Ishikawa (cell line): ENCODE measurements at regions not wholly inside any gene's neighbourhood (a gene's known extent, or its start where the extent isn't known, plus 50 kb on each side); places are given as distances from the start of the nearest gene placed in this dataset.

Experiments used
- CEBPB ChIP-seq: IDR thresholded peaks from 2 replicates; pipeline ENCODE4 v1.6.1; 2012
- CREB1 ChIP-seq: IDR thresholded peaks from 2 replicates; pipeline ENCODE4 v1.6.1; 2012; ENCODE audit warnings: low read depth
- EGR1 ChIP-seq: IDR thresholded peaks from 2 replicates; pipeline ENCODE4 v1.6.1; 2012
- EP300 ChIP-seq: IDR thresholded peaks from 2 replicates; pipeline ENCODE4 v1.6.1; 2012; ENCODE audit warnings: borderline replicate concordance
- FOXM1 ChIP-seq: IDR thresholded peaks from 2 replicates; pipeline ENCODE4 v1.6.1; 2012; ENCODE audit warnings: low read depth, borderline replicate concordance
- NFIC ChIP-seq: IDR thresholded peaks from 2 replicates; pipeline ENCODE4 v1.6.1; 2012
- RAD21 ChIP-seq: IDR thresholded peaks from 2 replicates; pipeline ENCODE4 v1.6.1; 2012; ENCODE audit warnings: low read depth
- TAF1 ChIP-seq: IDR thresholded peaks from 2 replicates; pipeline ENCODE4 v1.6.1; 2012; ENCODE audit warnings: low read depth, mild to moderate bottlenecking
- TCF12 ChIP-seq: IDR thresholded peaks from 2 replicates; pipeline ENCODE4 v1.6.1; 2012; ENCODE audit warnings: low read depth
- TEAD4 ChIP-seq: IDR thresholded peaks from 2 replicates; pipeline ENCODE4 v1.6.1; 2012
- YY1 ChIP-seq: IDR thresholded peaks from 2 replicates; pipeline ENCODE4 v1.6.1; 2012; ENCODE audit warnings: low read depth
- ZBTB7A ChIP-seq: IDR thresholded peaks from 2 replicates; pipeline ENCODE4 v1.6.1; 2012; ENCODE audit warnings: low read depth
- TF ChIP-seq, protein P1 (sequence below): IDR thresholded peaks from 2 replicates; pipeline ENCODE4 v1.6.1; 2012; ENCODE audit warnings: low read depth, mild to moderate bottlenecking
- TF ChIP-seq, protein P2 (sequence below): IDR thresholded peaks from 2 replicates; pipeline ENCODE4 v1.6.1; 2012
- TF ChIP-seq, protein P3 (sequence below): IDR thresholded peaks from 2 replicates; pipeline ENCODE4 v1.6.1; 2012

DNA sequence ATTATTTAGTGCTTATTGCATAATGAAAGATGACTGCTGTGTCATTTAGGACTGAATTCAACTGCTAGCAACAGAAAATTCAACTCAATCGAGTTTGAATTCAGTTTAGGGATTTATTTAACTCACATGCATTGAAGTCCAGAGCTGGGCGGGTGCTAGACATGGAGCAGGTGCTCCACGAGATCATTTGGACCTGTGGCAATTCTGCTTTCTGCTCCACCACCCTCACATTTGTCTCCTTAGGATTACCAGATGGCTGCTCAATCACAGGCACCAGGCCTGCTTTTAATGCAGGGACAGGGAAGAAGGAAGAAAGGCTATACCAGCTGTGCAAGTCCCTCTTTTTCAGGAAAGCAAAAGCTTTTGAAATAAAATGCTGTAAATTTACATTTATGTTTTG is 572.9 kb upstream of the SLC8A1 start:
- TF ChIP-seq RAD21 (no peak), EGR1 (no peak), YY1 (no peak), ZBTB7A (no peak), EP300 (no peak), CREB1 (no peak), NFIC (no peak), TCF12 (no peak), TAF1 (no peak), CEBPB (no peak), TEAD4 (no peak)
- TF ChIP-seq, protein P1, sequence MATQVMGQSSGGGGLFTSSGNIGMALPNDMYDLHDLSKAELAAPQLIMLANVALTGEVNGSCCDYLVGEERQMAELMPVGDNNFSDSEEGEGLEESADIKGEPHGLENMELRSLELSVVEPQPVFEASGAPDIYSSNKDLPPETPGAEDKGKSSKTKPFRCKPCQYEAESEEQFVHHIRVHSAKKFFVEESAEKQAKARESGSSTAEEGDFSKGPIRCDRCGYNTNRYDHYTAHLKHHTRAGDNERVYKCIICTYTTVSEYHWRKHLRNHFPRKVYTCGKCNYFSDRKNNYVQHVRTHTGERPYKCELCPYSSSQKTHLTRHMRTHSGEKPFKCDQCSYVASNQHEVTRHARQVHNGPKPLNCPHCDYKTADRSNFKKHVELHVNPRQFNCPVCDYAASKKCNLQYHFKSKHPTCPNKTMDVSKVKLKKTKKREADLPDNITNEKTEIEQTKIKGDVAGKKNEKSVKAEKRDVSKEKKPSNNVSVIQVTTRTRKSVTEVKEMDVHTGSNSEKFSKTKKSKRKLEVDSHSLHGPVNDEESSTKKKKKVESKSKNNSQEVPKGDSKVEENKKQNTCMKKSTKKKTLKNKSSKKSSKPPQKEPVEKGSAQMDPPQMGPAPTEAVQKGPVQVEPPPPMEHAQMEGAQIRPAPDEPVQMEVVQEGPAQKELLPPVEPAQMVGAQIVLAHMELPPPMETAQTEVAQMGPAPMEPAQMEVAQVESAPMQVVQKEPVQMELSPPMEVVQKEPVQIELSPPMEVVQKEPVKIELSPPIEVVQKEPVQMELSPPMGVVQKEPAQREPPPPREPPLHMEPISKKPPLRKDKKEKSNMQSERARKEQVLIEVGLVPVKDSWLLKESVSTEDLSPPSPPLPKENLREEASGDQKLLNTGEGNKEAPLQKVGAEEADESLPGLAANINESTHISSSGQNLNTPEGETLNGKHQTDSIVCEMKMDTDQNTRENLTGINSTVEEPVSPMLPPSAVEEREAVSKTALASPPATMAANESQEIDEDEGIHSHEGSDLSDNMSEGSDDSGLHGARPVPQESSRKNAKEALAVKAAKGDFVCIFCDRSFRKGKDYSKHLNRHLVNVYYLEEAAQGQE, result no peak
- TF ChIP-seq, protein P2, sequence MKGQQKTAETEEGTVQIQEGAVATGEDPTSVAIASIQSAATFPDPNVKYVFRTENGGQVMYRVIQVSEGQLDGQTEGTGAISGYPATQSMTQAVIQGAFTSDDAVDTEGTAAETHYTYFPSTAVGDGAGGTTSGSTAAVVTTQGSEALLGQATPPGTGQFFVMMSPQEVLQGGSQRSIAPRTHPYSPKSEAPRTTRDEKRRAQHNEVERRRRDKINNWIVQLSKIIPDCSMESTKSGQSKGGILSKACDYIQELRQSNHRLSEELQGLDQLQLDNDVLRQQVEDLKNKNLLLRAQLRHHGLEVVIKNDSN, result no peak
- TF ChIP-seq, protein P3, sequence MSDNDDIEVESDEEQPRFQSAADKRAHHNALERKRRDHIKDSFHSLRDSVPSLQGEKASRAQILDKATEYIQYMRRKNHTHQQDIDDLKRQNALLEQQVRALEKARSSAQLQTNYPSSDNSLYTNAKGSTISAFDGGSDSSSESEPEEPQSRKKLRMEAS, result no peak

DNA sequence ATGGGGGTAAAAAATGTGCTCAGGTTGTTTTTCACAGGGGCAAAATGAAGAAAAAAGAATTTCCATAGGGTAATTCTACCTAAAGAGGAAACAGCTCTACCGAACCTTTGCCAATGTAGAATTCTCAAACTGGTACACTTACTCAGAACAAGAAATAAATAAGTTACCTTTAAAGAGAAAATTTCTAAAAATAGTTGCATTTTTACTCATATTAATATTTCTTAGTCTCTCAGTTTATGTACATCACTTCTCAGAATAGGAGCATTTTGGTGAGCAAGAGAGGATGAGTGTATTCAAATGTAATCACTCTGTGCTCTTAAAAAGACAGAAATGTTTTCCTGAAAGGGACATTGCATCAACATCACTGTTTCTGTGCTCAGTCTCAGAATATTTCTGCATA is 574.7 kb upstream of the SLC8A1 start:
- TF ChIP-seq FOXM1 (no peak), RAD21 (no peak), NFIC (no peak), TCF12 (no peak), EGR1 (no peak), CREB1 (no peak), ZBTB7A (no peak), YY1 (no peak), TAF1 (no peak), TEAD4 (no peak), EP300 (no peak)
- TF ChIP-seq, protein P1, result no peak
- TF ChIP-seq, protein P2, result no peak
- TF ChIP-seq, protein P3, result no peak

DNA sequence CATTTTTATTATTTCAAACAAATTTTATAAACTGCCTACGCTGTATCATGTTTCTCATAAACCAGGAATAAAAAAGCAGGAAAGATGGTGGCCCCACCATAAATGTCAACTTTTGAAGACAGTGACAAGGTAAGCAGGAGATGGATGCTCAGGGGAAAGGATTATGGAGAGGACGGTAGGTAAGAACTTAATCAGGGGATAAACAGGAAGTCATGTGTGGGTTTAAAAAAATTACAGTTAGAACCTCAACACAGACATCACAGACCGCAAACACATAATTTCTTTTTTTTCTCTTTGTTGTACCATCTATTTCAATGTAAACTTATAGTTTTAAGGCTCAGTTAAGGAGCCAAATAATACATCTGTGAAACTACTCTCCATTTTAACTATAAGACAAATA is 575.2 kb upstream of the SLC8A1 start:
- TF ChIP-seq, protein P2, result no peak
- no peak for TF ChIP-seq EP300
- TF ChIP-seq RAD21, result no peak
- TF ChIP-seq TCF12, result no peak
- TF ChIP-seq EGR1, result no peak
- TF ChIP-seq, protein P1, result no peak
- no peak for TF ChIP-seq FOXM1
- TF ChIP-seq, protein P3, result no peak

DNA sequence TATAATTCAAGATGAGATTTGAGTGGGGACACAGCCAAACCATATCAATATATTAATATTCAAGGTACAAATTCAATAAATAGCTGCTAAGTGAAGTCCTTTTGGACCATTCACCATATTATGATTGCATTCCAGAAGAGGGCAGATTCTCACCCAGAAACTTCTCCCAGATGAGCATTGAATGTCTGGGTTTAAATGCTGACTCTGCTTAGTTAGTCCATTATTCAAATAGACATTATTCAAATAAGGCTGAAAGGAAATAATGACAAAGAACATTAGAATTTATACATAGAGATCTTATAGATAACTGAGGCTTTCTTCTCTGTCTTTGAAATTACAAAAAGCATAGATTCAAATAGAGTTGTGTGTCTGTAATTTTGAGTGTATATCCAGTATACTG is 579.4 kb upstream of the SLC8A1 start:
- no peak for TF ChIP-seq NFIC
- TF ChIP-seq YY1, result no peak
- TF ChIP-seq TCF12, result no peak
- no peak for TF ChIP-seq CREB1
